ENCODE measurements at regions not wholly inside any gene's neighbourhood (a gene's known extent, or its start where the extent isn't known, plus 50 kb on each side); places are given as distances from the start of the nearest gene placed in this dataset.
"Not testable (repeated sequence)": the region's sequence is repeated elsewhere in the genome, so short reads cannot be mapped to it uniquely, and the experiment has no call there.

DNA sequence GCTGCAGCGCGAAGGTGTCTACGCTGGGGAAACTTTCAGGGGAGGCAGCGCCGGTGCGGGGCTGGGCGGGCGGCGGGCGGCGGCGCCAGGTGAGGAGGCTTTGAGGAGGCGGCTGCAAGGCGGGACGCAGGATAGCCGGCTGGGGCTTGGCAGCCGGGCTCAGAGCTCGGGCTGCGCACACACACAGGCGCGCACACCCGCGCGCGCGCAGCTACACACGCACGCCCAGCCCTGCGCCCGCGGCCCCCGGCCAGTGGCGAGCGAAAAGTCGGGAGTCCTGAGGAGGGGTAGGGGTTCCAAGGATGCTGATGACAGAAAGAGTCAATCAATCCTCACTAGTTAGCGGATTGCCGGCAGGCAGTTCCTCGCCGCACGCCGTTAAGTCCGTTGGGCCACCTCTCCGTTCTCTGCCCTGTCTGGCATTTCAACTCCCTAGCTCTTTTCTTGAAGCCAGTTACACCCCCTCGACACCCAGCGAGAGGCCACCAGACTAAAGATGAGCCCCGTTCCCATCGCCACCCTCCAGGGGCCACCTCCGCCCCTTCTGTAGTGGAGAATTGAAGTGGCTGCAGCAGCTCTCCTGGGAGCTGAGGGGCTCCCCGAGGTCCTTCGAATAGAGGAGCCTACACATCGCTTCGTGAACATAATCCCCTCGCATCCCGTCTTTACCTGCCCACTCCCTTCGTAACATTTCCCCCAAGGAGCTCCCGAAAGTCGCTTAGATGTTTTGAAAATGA is 1640.3 kb upstream of the C9orf72 start, which contains the start of gene LINGO2:
Gene LINGO2 (minus strand): TSS at position 185 of the 737 bp plus-strand sequence.
- DNase-seq (ENCODE audit: low read depth), result peak; percentile 17

DNA sequence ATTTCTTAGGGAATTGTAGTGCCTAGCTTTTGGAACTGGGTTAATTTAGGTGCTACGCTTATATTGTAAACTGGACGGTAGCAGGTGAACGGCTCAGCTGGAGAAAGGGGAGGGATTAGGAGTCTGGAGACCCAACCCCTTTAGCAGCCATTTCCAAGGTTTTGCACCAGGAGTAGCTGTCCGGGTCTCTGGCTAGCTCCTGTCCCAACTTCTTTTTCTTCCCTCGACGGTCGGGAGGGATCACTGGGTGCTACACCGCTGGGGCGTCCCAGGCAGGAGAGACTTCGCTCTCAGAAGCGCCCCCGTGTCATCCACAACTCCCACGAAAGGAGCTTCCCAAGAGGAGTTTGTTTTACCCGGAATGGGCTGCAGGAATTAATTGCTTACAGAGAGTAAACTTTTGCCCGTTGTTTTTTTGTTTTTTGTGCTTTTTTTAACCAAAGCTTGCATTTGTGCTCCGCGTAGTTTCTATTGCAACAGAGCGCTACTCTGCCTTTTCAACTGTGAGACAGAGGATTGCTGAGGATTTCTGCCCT is 1640.9 kb upstream of the C9orf72 start:
- peak; percentile 72 for DNase-seq (ENCODE audit: low read depth)

DNA sequence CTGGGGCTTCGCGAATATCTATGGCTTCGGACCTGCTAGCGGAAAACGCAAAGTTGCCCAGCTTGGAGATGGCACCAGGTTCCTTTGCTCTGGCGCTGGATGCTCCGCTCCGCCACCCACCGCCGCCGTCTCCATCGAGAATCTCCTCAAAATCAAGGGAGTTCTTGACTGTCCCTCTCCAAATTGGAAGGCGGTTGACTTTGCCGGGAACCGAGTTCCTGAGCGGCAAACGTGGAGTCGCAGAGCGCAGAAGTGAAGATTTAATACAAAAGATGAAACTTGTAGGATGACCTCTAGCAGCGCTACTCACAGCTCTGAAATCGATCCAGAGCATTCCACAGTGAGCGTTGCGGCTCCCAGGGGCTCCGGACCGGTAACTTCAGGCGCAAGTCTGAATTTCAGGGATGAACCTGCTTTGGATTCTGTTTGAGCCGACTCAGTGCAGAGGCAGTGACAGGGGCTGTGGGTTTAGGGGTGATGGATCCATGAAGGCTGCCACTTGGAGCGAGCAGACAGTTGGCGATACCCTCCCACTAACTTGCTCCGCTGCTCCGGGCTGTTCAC is 1641.5 kb upstream of the C9orf72 start:
- peak; percentile 12 for DNase-seq (ENCODE audit: low read depth)

DNA sequence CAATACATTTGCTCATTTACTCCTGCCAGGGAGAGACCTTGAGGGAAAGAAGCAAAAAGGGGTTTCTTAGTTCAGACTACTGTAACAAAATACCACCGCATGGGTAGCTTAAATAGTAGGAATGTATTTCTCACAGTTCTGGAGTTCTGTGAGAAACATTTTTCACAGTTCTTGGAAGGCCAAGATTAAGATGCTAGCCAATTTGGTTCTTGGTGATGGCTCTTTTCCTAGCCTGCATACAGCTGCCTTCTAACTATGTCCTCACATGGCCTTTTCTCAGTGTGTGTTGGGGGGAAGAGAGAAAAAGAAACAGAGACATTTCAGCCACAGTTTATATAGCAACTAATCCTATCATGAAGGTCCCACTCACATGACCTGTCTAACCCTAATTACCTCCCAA is 1644.7 kb upstream of the C9orf72 start:
- DNase-seq (ENCODE audit: low read depth), result no peak

DNA sequence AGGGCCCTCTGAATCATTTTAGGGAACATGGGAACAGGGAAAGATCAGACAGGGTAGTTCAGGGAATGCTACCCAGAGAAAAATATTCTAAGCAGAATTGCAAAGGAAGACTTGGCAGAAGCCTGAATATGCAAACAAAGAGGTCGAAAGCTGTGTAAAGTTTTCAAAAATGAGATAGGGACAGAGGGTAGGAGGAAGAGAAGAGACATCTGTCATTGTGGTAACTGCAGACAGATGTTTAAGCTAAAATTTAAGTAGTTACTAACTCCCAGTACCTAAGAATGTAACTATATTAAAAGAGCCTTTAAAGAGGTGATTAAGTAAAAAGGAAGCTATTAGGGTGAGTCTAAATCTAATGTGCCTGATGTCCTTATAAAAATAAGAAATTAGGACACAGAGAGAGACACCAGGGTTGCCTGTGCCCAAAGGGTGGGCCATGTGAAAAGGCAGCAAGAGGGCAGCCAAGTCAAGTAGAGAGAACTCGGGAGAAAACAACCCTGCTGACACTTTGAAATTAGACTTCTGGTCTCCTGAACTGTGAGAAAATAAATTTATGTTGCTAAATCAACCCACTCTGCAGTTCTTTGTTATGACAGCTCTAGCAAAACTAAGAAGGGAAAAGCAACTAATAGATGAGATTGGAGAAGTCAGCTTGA is 1647.4 kb upstream of the C9orf72 start:
- no peak for DNase-seq (ENCODE audit: low read depth)

DNA sequence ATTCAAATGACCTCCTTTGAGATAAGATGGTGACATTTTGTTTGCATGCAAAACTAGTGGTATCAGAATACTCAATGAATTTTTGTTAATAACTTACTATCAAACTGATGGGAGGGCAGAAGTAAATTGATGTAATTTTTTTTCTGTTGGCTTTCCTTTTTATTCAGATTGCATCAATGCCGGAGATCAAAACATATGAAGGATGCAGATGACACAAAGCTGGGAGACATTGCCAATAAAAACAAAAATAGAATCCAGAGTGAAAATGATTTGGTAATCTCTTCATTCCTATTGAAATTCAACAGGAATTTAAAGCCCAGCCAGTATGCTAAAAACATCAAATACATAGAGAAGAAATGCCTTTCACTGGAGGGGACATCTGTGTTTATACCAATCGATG is 1655.3 kb upstream of the C9orf72 start:
- DNase-seq (ENCODE audit: low read depth), result no peak

DNA sequence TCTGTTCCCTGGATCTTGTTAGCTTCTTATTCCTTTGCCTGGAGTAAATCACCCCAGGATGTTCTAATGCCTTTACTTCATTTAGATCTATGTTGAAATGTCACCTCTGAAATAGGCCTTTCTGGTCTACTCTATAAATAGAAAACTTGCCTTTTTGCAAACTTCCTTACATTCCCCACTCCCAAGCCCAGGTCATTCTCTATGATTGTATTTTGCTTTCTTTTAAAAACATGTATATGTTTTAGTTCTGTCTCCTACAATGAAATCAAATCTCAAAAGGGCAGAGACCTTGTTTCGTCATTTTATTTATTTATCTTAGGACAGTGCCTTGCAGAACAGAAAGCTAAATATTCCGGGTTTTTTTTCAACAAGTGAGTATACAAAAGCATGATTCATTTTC is 1657.7 kb upstream of the C9orf72 start:
- DNase-seq (ENCODE audit: low read depth), result no peak

DNA sequence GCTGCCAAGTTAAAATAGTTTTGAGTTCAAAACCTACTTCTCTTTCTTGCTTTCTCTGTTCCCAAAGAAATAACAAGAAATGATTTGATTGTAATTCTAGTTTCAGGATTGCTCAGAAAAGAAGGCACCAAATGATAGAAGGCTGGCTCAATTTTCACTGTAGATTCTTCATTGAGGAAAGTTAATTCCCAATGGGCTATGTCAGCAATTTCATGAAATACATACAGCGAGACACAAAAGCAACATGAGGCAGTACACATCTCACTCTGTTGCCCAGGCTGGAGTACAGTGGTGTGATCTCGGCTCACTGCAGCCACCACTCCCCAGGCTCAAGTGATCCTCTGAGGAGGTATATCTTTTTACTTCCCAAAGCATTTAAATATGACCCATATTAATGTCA is 1659.9 kb upstream of the C9orf72 start:
- no peak for DNase-seq (ENCODE audit: low read depth)

DNA sequence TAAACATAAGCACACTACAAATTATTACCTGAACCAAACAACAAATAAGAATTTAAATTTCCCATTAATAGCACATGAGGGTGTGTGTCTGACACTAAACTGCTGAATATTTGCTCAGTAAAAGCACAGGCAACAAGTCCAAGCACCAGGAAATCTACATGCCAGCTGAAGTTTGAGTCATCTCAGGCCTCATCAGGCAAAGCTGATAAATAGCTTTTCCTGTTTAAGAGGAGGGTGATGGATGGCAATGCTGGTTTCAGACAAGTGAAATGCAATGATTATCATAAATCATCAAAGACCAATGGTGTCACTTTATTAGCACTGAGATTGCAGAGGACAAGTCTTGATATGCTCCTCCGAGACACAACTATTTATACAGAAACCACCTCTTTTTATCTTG is 1668.0 kb upstream of the C9orf72 start:
- DNase-seq (ENCODE audit: low read depth), result peak; percentile 3

DNA sequence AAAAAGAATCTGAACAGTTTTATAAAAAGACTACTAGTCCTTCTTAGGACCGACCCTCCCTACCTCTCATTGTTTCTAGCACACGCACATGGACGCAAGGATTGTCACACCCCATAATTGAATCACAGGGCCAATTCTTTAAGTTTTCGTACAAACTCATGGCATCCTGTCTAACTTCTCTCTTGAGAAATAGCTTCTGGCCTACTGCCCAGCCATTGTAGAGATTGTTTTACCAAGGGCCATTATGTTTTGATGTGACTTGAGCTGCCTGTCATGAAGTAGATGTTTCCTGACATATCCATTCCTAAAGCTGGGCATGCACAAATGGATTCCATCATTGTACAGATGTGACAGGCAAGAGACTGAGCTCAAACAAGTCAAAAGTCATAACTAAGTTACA is 1672.1 kb upstream of the C9orf72 start:
- peak; percentile 2 for DNase-seq (ENCODE audit: low read depth)

DNA sequence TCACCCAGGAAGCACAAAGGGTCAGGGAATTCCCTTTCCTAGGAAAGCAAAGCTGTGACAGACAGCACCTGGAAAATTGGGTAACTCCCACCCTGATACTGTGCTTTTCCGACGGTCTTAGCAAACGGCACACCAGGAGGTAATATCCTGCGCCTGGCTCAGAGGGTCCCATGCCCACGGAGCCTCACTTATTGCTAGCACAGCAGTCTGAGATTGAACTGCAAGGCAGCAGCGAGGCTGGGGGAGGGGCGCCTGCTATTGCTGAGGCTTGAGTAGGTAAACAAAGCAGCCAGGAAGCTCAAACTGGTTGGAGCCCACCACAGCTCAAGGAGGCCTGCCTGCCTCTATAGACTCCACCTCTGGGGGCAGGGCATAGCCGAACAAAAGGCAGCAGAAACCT is 1697.1 kb upstream of the C9orf72 start:
- not testable (repeated sequence) for DNase-seq (ENCODE audit: low read depth)

DNA sequence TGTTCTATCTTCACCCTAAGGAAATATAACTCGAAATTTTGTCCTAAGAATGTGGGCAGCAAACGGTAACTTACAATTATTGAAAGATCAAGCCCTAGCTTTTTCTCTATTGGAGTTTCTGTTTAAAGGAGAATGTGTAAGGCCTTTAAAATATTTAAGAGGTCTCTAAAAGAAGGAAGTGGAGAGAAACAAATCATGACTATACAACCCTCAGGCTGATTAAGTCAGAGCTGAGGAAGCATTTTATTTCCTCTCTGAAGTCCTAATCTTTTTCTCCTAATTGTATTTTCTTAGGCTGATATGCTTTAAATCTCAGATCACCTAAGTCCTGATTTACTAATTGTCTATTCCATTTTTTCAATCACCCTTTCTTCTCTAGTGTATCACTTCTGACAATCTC is 1708.8 kb upstream of the C9orf72 start:
- DNase-seq (ENCODE audit: low read depth), result peak; percentile 5

DNA sequence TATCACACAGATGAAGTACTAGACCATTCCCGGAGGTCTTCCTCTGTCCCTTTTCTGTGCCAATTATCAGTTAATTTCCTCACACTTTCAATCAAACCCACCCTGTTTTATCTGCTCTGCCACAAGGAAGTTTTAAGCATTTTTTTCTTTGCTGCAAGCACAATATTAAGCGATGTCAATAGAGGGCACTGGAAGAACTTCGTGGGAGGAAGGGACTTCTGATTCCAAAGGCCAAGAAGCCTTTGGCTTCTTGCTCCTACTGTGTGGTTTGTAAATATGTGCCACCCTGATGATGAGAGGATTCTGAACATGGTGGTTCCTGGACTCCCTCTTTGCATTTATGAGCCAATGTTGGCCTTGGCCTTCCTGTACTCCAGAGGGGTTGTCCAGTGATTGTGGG is 1712.5 kb upstream of the C9orf72 start:
- peak; percentile 53 for DNase-seq (ENCODE audit: low read depth)

DNA sequence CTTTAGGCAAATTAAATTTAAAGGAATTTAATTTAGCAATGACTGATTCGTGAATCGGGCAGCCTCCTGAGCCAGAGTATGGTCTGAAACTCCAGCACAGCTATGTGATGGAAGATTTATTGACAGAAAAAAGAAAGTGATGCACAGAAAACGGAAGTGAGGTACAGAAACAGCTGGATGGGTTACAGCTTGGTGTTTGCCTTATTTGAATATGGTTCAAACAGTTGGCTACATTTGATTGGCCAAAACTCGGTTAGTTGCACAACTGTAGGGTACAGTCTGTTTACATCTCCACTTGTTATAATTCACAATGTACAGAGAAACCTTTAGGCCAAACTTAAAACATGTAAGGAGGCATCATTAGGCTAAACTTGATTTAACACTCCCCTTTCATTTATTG is 1716.1 kb upstream of the C9orf72 start:
- no peak for DNase-seq (ENCODE audit: low read depth)

DNA sequence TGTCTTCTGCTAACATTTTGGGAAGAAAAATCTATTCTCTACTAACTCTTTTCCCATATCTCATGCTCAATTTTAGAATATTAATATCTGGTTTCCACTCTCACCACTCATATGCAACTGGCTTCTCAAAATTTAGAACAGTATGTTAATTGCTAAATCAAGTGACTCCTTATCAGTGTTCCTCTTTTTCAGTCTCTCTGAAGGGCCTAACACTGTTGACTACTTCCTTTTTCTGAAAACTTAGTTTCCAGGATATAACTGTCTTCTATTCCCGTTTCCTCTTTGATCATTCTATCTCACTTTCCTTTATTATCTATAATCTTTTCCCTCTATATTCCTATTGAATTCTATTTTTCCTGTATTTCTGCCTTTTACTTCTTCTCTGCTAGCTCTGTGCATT is 1717.2 kb upstream of the C9orf72 start:
- DNase-seq (ENCODE audit: low read depth), result no peak

DNA sequence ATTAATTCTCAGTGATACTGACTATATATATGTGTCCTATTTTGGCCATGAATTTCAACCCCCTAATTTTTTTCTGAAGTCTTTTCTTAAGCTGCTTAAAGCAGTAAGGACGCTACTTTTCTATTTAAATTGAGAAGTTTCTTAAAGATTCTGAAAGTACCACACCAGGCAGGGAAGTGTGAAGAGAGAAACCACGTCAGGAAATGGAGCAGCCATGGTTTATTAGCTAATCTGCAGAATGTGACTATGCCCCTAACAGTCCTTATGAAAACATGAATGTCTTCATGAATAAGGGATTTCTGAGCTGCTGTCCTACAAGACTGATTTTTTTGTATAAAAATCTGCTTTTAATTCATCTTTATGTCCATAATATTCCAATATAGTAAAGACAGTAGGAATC is 1724.3 kb upstream of the C9orf72 start:
- no peak for DNase-seq (ENCODE audit: low read depth)

DNA sequence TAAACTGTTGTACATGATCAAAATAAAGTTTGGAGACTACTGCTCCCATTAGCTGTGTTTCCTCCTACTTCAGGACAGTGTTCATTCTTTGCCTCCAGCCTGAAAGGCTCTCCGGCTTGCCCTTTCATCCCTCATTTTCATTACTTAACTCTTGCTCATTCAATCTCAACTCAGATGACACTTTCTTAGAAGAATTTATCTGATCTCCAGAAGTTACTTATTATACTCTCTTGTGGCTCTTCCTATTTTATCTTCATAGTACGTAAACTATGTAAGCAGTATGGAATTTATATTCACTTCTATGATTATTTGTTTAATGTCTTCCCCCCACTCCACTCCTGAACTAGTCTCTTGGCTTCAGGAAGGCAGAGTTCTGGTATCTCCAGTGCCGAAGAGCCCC is 1737.9 kb upstream of the C9orf72 start:
- DNase-seq (ENCODE audit: low read depth), result no peak

DNA sequence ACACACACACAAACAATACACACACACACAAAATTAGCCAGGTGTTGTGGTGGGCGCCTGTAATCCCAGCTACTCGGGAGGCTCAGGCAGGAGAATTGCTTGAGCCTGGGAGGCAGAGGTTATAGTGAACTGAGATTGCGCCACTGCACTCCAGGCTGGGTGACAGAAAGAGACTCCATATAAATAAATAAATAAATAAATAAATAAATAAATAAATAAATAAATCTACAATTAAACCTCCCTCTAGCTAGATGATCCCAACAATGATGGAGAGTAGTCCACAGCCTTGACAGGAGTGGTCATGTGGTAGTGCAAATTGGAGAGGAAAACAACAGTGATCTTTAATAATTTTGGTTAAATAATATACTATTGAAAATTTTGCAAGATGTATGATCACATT is 1739.0 kb upstream of the C9orf72 start:
- DNase-seq (ENCODE audit: low read depth), result no peak

DNA sequence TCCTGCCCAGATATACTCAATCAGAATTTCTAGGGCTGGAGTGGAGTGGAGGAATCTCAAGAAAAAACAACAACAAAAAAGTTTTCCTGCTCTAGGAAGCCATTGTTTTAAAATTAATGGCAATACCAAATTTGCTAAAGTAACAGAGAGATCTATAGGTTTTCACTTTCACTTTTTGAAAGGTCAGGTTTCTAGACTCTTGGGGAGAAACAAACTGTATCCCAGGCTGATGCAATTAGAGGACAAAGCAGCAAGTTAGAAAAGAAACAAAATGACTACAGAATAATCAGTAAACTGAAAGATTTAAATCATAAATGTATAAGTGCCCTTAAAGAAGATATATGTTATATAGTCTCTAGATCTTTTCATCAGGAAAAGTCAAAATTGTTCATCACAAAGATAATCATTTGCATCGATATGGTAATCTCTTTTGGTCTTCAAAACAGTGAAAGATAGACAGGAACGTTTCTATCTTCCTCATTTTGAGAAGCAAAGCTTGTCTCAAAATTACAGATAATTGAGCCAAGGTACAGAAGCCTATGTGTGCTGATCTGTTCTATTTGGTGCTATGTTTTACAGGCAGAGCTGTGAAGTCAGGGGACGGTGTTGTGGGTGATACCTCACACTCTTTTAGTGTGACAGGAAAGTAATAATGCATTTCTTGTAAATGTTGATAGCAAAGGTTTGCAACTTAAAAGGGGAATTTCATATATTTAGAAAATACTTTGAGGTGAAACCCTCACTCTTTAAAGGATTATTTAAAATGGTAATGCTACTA is 1746.6 kb upstream of the C9orf72 start:
- no peak for DNase-seq (ENCODE audit: low read depth)

DNA sequence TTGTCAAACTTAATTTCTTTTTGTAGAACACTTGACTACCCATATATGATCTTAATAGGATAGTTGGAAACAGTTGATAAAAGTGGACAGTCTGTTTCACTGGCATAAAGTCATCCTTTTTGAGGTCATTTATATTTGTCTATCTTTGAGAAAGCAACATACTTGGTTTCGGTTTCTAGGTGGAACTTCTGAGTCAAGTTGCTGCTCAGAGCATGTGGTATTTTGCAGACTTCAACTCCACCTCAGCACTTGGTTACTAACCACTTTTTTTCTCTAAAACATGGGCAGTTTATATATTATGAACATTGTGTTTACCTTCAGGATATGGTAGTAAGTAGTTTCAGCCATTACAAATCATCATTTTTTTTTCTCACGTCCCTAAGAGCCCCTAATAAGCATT is 1749.0 kb upstream of the C9orf72 start:
- peak; percentile 28 for DNase-seq (ENCODE audit: low read depth)

DNA sequence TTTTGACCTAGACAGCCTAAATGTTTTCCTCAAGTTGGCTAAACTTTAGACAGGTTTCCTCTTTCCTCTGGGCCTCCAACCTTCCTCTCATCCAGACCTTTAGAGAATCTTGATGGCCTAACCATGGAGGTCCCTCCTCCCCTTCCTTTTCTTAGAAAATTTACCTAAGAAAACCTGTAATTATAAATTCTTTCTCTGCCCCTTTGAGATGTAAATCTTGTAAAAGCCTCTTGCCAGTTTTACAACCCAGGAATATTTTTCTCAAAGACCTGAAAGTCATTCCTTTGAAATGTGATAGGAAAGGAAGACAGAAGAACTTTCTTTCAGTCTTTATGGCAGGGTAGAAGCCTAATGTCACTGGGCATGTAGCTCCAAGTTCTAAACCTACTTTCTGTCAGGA is 1752.6 kb upstream of the C9orf72 start:
- DNase-seq (ENCODE audit: low read depth), result no peak

DNA sequence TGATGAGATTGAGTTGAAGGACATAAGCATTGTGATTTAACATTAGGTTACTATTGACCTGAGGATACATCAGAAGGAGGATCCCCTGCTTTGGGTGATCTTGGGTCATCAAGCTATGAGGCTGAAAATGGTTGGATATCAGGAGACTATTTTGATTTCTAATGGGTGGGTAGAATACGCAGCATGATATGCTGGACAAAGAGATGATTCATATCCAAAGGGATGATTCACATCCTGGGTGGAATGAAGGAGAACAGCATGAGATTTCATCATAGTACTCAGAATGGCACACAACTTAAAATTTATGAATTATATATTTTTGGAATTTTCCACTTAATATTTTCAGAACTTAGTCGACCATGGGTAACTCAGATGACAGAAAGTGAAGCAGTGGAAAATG is 1759.5 kb upstream of the C9orf72 start:
- peak; percentile 50 for DNase-seq (ENCODE audit: low read depth)
